ENCODE measurements at regions not wholly inside any gene's neighbourhood (a gene's known extent, or its start where the extent isn't known, plus 50 kb on each side); places are given as distances from the start of the nearest gene placed in this dataset.

DNA sequence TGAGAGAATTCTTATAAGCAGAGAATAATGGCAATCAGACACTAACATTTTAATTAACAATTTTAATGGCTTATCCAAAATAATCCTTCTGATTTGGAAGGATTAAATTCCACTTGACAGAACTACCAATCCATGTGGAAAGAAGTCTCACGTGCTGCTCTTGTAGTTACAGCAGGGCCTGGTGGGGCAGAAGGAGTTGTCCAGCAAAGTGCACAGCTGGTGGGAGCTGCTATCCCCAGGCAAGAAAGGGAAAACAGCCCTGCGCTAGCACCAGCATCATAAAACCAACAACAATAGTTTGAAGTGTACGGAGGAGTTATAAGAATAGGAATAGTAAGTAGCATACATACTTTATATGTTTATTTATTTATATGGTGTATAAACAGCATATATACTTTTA lies 127.4 kb upstream of the TRIM2 start:
- TF ChIP-seq, protein P1, sequence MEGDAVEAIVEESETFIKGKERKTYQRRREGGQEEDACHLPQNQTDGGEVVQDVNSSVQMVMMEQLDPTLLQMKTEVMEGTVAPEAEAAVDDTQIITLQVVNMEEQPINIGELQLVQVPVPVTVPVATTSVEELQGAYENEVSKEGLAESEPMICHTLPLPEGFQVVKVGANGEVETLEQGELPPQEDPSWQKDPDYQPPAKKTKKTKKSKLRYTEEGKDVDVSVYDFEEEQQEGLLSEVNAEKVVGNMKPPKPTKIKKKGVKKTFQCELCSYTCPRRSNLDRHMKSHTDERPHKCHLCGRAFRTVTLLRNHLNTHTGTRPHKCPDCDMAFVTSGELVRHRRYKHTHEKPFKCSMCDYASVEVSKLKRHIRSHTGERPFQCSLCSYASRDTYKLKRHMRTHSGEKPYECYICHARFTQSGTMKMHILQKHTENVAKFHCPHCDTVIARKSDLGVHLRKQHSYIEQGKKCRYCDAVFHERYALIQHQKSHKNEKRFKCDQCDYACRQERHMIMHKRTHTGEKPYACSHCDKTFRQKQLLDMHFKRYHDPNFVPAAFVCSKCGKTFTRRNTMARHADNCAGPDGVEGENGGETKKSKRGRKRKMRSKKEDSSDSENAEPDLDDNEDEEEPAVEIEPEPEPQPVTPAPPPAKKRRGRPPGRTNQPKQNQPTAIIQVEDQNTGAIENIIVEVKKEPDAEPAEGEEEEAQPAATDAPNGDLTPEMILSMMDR (conservative IDR thresholded peaks at IDR 0.05): no peak
- no peak for TF ChIP-seq ZFX (IDR thresholded peaks at IDR 0.05)
